GM19025 (cell line): ENCODE measurements at regions not wholly inside any gene's neighbourhood (a gene's known extent, or its start where the extent isn't known, plus 50 kb on each side); places are given as distances from the start of the nearest gene placed in this dataset.
"Not testable (repeated sequence)": the region's sequence is repeated elsewhere in the genome, so short reads cannot be mapped to it uniquely, and the experiment has no call there.

Experiments
- ATAC-seq: cut with Tn5 transposase; IDR thresholded peaks from one replicate; pipeline ENCODE4 v1.9.1; 2021; ENCODE audit warnings: mild to moderate bottlenecking, low read depth, moderate library complexity; ENCODE audit not compliant: unreplicated experiment

GRCh38 chr20:28562510-28562898 is 2695.0 kb upstream of the DEFB115 start:
- ATAC-seq: no peak

- not testable (repeated sequence) for ATAC-seq
Measured at GRCh38 chr20:28562899-28563521, 2694.5 kb upstream of the DEFB115 start.

- ATAC-seq: not testable (repeated sequence)
Measured at GRCh38 chr20:28564024-28564423, 2693.4 kb upstream of the DEFB115 start.

- ATAC-seq: not testable (repeated sequence)
Measured at GRCh38 chr20:28564688-28565463, 2692.6 kb upstream of the DEFB115 start.

- ATAC-seq: not testable (repeated sequence)
Measured at GRCh38 chr20:28575991-28576390, 2681.5 kb upstream of the DEFB115 start.

- not testable (repeated sequence) for ATAC-seq
Measured at GRCh38 chr20:28591680-28592079, 2665.8 kb upstream of the DEFB115 start.

GRCh38 chr20:28593383-28593782 is 2664.1 kb upstream of the DEFB115 start:
- ATAC-seq: not testable (repeated sequence)

GRCh38 chr20:28594476-28594875 is 2663.0 kb upstream of the DEFB115 start:
- not testable (repeated sequence) for ATAC-seq

GRCh38 chr20:28602006-28602402 is 2655.5 kb upstream of the DEFB115 start:
- not testable (repeated sequence) for ATAC-seq

- ATAC-seq: peak; percentile 99
Measured at GRCh38 chr20:28602403-28603217, 2654.9 kb upstream of the DEFB115 start.

GRCh38 chr20:28603218-28603577 is 2654.3 kb upstream of the DEFB115 start:
- ATAC-seq: not testable (repeated sequence)

- ATAC-seq: no peak
Measured at GRCh38 chr20:28616354-28616753, 2641.1 kb upstream of the DEFB115 start.

- ATAC-seq: not testable (repeated sequence)
Measured at GRCh38 chr20:28619956-28620651, 2637.4 kb upstream of the DEFB115 start.

GRCh38 chr20:28625112-28625511 is 2632.4 kb upstream of the DEFB115 start:
- not testable (repeated sequence) for ATAC-seq

- not testable (repeated sequence) for ATAC-seq
Measured at GRCh38 chr20:28640831-28641230, 2616.6 kb upstream of the DEFB115 start.
